T-helper 17 cell (primary cell): ENCODE measurements at regions not wholly inside any gene's neighbourhood (a gene's known extent, or its start where the extent isn't known, plus 50 kb on each side); places are given as distances from the start of the nearest gene placed in this dataset.

Experiments used
- ATAC-seq: fragments of 150-1000 bp; cut with Tn5 transposase; 2 replicates; pipeline ENCODE4 v1.10.0; 2021; ENCODE audit warnings: mild to moderate bottlenecking, moderate library complexity
- DNase-seq, 3 donors: peaks; one replicate each; pipeline versions ENCODE4 v3.0.0 to v3.0.0-alpha.2; 2020 to 2021
- H3K9me3 ChIP-seq: one replicate; pipeline ENCODE4 v1.7.0; 2013; ENCODE audit warnings: low read length, mild to moderate bottlenecking; ENCODE audit not compliant: control insufficient read depth, poor library complexity, severe bottlenecking
- H3K27ac Mint-ChIP-seq: one replicate; pipeline ENCODE4 v1.8.0; 2022; ENCODE audit warnings: mild to moderate bottlenecking, moderate library complexity, mixed read lengths
- H3K27me3 Mint-ChIP-seq: one replicate; pipeline ENCODE4 v1.8.0; 2022; ENCODE audit warnings: mixed read lengths
- H3K36me3 Mint-ChIP-seq: one replicate; pipeline ENCODE4 v1.8.0; 2022; ENCODE audit warnings: low read depth, mixed read lengths
- H3K4me1 Mint-ChIP-seq: one replicate; pipeline ENCODE4 v1.8.0; 2022; ENCODE audit warnings: mild to moderate bottlenecking, mixed read lengths
- H3K4me3 Mint-ChIP-seq: one replicate; pipeline ENCODE4 v1.8.0; 2022; ENCODE audit warnings: mild to moderate bottlenecking, moderate library complexity, mixed read lengths

DNA sequence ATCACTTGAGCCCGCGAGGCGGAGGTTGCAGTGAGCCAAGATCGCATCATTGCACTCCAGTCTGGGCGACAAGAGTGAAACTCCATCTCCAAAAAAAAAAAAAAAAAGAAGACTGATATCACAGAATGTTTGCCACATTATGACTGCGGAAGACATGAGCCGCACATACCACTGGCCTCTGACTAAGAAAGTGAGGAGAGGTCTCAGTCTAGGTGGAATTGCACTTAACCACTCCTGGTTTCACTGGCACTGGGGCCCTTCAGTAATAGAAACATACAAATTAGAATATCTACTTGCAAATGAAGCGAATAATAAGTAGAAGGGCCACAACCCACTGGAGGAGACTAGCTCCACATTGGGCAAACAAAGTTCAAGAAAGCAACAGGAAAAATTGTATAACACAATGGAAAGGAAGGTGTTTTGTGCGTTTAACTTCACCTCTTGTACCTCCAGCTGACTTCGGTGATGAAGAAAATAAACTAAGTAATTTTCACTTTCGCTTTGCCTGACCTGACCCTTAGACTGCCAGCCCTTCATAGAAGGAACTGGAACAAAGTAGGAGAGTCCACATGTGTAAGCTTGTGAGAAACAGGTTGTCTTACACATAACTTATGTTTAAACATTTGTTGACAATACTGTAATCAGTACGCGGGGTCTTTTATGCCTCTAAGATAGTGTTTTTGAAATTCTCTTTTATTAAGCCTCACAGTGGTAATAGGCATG is 147.5 kb upstream of the TSHZ2 start:
- no peak for ATAC-seq
- peaks cover 4% of the 10 kb centered on the region for H3K27me3 Mint-ChIP-seq
- H3K36me3 Mint-ChIP-seq, result no peaks in the 10 kb centered on the region
- H3K4me1 Mint-ChIP-seq, result peaks cover 2% of the 10 kb centered on the region
- no peaks in the 10 kb centered on the region for H3K9me3 ChIP-seq
- peak overlapping the region; percentile 37 for H3K4me3 Mint-ChIP-seq
- peak overlapping the region; percentile 70 for H3K27ac Mint-ChIP-seq
- DNase-seq, result no peak

DNA sequence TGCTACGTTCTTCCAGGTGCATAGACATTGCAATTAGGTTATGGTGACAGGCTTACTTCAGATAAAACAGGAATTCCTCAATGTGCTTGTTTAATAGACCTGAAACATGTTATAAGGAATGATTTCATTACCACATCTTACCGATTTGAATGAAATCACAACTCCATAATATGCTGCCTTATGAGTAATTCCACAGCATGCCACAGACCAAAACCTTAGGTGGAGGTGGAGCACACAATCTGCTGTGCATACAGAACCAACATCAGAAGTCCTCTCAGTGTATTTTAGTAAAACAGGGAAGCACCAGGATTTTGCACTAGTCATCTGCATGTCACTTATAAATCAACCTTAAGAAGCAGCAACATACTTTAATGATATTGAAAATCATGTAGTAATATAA is 148.9 kb upstream of the TSHZ2 start:
- H3K9me3 ChIP-seq, result no peaks in the 10 kb centered on the region
- no peak for DNase-seq
- H3K4me3 Mint-ChIP-seq, result no peak overlapping the region
- peaks cover 14% of the 10 kb centered on the region for H3K27me3 Mint-ChIP-seq
- H3K36me3 Mint-ChIP-seq, result no peaks in the 10 kb centered on the region
- H3K27ac Mint-ChIP-seq, result no peak overlapping the region
- no peak for ATAC-seq
- H3K4me1 Mint-ChIP-seq, result peaks cover 2% of the 10 kb centered on the region

GRCh38 chr20:52820641-52821292 is 151.4 kb upstream of the TSHZ2 start:
- peaks cover 20% of the 10 kb centered on the region for H3K27me3 Mint-ChIP-seq

DNA sequence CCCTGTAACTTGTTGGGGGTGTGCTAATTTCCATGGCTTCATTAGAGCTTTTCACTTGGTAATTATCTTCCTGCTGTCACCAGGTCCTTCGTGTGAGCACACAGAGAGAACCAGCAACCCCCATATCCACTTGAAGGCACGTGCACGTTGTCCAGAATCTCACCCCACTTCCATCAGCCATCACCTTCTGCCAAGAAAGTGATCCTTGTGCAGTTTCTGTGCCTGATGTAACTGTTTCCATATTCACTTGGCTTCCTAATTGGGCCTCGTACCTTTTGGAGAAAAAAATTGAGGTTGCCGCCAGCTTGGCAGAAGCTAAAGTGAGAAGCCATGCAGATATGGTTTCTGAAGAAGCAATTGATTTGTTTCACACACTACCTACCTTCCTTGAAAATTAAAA is 153.7 kb upstream of the TSHZ2 start:
- H3K4me3 Mint-ChIP-seq, result no peak overlapping the region
- no peak for ATAC-seq
- H3K27ac Mint-ChIP-seq, result no peak overlapping the region
- no peak for DNase-seq
- no peaks in the 10 kb centered on the region for H3K36me3 Mint-ChIP-seq
- no peaks in the 10 kb centered on the region for H3K4me1 Mint-ChIP-seq
- no peaks in the 10 kb centered on the region for H3K9me3 ChIP-seq
- H3K27me3 Mint-ChIP-seq, result peaks cover 25% of the 10 kb centered on the region

More at GRCh38 chr20:52820641-52821292, 151.4 kb upstream of the TSHZ2 start:
- H3K4me1 Mint-ChIP-seq, result peaks cover 2% of the 10 kb centered on the region
- no peaks in the 10 kb centered on the region for H3K9me3 ChIP-seq
- H3K36me3 Mint-ChIP-seq, result no peaks in the 10 kb centered on the region
- H3K4me3 Mint-ChIP-seq, result no peak overlapping the region
- ATAC-seq, result no peak
- H3K27ac Mint-ChIP-seq, result no peak overlapping the region
- no peak for DNase-seq

DNA sequence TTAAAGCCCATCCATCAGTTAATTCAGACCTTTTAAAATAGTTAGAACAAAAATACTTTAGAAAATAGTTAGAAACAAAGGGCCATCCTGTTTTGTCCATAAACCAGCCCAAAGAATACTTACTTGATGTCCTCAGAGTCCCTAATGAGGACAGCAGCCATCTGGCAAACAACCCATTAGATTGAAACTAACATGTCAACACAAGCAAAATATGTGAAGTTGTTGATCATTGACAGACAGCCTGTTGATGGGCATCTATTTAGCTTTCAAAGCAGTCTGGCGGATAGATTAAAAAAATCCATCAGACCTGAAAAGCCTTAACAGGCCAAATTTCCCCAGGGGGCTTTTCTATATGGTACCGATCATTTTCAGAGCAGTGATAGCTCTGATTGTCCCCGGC is 154.2 kb upstream of the TSHZ2 start:
- no peaks in the 10 kb centered on the region for H3K9me3 ChIP-seq
- H3K36me3 Mint-ChIP-seq, result no peaks in the 10 kb centered on the region
- no peak overlapping the region for H3K4me3 Mint-ChIP-seq
- DNase-seq, result no peak
- no peak overlapping the region for H3K27ac Mint-ChIP-seq
- no peaks in the 10 kb centered on the region for H3K4me1 Mint-ChIP-seq
- peaks cover 30% of the 10 kb centered on the region for H3K27me3 Mint-ChIP-seq
- ATAC-seq, result no peak

DNA sequence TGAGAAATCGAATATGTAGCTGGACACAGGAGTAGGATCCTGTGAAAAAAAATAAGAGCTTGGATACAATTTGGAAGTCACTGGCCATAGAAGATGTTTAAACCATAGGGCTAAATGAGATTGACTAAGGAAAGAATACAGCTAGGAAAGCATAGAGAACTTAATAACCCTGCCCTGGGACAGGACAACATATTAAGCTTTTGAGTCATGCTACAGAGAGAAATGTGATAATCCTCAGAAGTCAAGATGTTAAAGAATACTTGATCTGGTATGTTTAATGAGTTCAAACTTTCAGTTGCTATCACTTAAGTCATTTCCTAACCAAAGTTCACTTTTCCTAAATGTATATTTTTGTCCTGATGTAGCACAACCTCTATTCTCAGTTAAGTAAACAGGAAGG is 154.6 kb upstream of the TSHZ2 start:
- DNase-seq (no peak), ATAC-seq (no peak)
- H3K27ac Mint-ChIP-seq, result no peak overlapping the region
- H3K4me1 Mint-ChIP-seq, result no peaks in the 10 kb centered on the region
- peaks cover 35% of the 10 kb centered on the region for H3K27me3 Mint-ChIP-seq
- H3K4me3 Mint-ChIP-seq, result no peak overlapping the region
- no peaks in the 10 kb centered on the region for H3K36me3 Mint-ChIP-seq
- no peaks in the 10 kb centered on the region for H3K9me3 ChIP-seq

DNA sequence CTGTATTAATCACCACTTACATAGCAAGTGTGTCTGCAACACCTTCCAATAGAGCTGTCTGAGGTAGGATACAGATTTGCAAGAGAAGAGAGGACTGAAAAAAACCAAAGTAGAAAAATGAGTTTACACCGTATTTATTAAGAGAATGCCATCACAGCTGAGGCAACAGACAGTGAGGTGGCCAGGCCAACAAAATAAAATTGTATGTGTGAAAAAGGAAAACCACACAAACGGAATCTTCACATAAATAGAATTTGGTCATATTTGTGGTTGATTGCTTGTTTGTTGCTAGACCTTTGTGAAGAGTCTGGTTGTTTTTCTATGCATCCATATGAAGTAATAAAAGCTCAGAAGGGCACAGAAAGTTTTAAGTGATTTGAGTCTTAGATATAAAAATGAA is 157.8 kb upstream of the TSHZ2 start:
- H3K4me1 Mint-ChIP-seq, result no peaks in the 10 kb centered on the region

DNA sequence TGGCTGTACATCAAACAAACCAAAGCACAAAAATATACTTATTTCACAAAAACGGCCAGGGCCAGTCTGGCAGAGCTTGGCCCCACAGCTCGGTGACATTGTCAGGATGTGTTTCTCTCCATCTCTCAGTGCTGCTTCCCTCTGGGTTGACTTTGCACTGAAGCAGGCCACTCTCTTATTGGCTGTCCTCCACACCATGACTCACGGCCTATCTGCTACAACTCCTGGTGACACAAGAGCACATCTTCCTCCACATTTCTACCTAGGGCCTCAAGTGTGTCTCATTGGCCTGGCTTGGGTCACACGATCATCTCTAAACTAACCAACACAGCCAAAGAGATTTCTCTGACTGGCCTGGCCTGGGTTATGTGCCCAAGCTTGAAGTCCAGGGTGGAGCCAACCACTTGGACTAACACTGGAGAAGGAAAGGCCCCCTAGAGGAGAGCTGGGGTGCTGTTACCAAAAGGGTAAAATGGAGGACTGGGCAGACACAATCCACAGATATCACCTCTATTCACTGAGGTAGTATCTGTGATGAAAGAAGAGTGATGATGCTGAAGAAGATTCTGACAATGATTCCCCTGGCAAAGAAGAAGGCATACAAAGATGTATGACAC is 159.8 kb upstream of the TSHZ2 start:
- DNase-seq (no peak), ATAC-seq (no peak)
- H3K27ac Mint-ChIP-seq, result no peak overlapping the region
- no peaks in the 10 kb centered on the region for H3K4me1 Mint-ChIP-seq
- no peak overlapping the region for H3K4me3 Mint-ChIP-seq
- H3K27me3 Mint-ChIP-seq, result peaks cover 53% of the 10 kb centered on the region
- H3K36me3 Mint-ChIP-seq, result no peaks in the 10 kb centered on the region
- H3K9me3 ChIP-seq, result no peaks in the 10 kb centered on the region

More for the DNA sequence above, 157.8 kb upstream of the TSHZ2 start:
- no peak overlapping the region for H3K27ac Mint-ChIP-seq
- H3K9me3 ChIP-seq, result no peaks in the 10 kb centered on the region
- ATAC-seq (no peak), DNase-seq (no peak)
- H3K4me3 Mint-ChIP-seq, result no peak overlapping the region
- peaks cover 55% of the 10 kb centered on the region for H3K27me3 Mint-ChIP-seq
- H3K36me3 Mint-ChIP-seq, result no peaks in the 10 kb centered on the region

- Mint-ChIP-seq H3K36me3 (no peaks in the 10 kb centered on the region), H3K4me1 (no peaks in the 10 kb centered on the region), H3K27me3 (peaks cover 64% of the 10 kb centered on the region), H3K4me3 (no peak overlapping the region), H3K27ac (no peak overlapping the region)
- DNase-seq, result no peak
- H3K9me3 ChIP-seq, result no peaks in the 10 kb centered on the region
- ATAC-seq, result no peak
Measured at GRCh38 chr20:52809003-52809402, 163.2 kb upstream of the TSHZ2 start.

DNA sequence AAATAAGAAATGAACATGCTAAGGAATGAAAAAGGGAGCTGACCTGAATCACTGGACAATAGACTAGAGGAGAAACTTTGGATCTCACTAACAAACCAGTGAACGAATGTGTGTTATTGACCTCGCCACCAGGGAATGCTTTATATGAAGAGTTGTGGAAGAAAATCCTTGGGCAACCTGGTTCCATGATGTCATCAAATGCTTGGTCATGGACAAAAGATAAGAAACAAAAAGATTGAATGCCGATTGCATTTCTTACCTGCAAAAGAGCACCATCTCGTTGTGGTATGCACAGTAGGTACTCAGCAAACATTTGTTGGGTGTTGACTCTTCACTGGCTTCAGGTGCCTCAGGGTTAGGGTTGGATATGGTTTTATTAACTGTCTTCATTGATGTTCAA is 165.2 kb upstream of the TSHZ2 start:
- no peaks in the 10 kb centered on the region for H3K9me3 ChIP-seq
- H3K4me3 Mint-ChIP-seq, result no peak overlapping the region
- DNase-seq (no peak), ATAC-seq (no peak)
- no peak overlapping the region for H3K27ac Mint-ChIP-seq
- peaks cover 43% of the 10 kb centered on the region for H3K27me3 Mint-ChIP-seq
- H3K4me1 Mint-ChIP-seq, result no peaks in the 10 kb centered on the region
- no peaks in the 10 kb centered on the region for H3K36me3 Mint-ChIP-seq

DNA sequence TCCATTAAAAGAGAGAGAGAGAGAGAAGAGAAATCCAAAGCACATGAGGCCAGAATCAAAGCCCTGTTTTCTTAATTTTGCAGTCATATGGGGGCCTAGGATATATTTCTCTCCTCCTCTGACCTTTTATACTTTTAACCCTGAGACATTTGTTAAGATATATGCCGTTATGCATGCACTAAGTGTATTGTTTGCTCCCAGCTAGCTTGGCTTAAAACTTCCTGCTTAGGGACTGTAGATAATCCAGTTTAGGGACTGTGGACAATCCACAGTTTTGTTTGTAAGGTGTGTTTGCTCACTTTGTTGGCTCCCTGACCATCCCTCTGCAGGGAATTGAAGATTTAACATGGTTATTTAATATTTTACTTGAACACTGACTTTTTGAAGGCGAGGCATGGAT is 166.3 kb upstream of the TSHZ2 start:
- no peak for ATAC-seq
- H3K9me3 ChIP-seq, result no peaks in the 10 kb centered on the region
- no peak for DNase-seq
- Mint-ChIP-seq H3K4me1 (no peaks in the 10 kb centered on the region), H3K27me3 (peaks cover 33% of the 10 kb centered on the region), H3K36me3 (no peaks in the 10 kb centered on the region), H3K27ac (no peak overlapping the region), H3K4me3 (no peak overlapping the region)

DNA sequence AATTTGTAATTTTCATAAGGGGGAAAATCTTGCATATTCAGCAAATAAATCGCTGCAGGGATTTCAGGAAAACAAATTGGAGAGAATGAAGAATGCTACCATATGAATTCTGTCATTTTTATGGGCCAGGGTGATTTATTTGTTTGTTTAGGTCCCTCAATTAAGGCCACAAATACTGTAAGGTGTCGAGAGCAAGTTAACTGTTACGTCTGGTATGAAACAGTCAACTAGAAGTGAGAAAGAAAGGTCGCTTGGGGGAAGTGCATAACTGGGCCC is 166.9 kb upstream of the TSHZ2 start:
- H3K27me3 Mint-ChIP-seq, result peaks cover 26% of the 10 kb centered on the region

DNA sequence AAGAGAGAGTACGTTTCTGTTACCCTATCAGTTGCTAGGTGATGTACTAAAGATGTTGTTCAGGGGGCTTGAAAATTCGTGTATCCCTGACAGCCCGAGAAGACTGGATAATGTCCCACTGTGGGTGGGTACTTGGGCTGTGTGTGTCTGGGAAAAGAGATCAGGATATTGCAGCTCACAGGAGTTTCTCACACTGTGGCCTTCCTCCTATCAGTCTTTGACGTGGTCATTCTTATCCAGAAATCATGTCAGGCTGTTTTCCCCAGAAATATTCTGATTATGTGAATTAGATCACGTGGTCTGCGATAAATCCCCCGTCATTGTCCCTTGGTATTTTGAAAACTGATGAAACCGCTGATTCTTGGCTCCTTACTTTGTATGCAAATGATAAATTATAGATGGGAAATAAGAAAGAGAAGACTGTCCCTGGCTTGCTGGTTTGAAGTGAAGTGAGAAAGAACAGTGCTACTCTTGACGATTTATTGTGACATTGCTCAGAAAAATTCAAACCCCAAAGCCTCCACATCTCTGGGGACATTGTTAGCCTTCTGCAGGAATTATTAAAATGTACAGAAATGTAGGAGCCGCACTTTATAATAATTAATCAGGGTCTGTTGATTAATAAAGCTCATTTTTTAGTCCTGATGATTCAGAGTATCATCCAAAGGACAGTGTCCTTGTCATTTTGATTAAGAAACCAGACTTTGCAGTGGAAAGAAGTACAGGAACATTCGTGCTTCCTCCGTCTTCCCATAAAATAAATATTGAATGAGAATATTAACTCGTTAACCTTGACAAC is 167.5 kb upstream of the TSHZ2 start:
- no peak overlapping the region for H3K4me3 Mint-ChIP-seq
- H3K27ac Mint-ChIP-seq, result no peak overlapping the region
- peaks cover 25% of the 10 kb centered on the region for H3K27me3 Mint-ChIP-seq
- no peaks in the 10 kb centered on the region for H3K9me3 ChIP-seq
- DNase-seq (no peak), ATAC-seq (no peak)
- no peaks in the 10 kb centered on the region for H3K4me1 Mint-ChIP-seq
- no peaks in the 10 kb centered on the region for H3K36me3 Mint-ChIP-seq

More for the DNA sequence above, 166.9 kb upstream of the TSHZ2 start:
- H3K4me3 Mint-ChIP-seq, result no peak overlapping the region
- no peaks in the 10 kb centered on the region for H3K4me1 Mint-ChIP-seq
- H3K36me3 Mint-ChIP-seq, result no peaks in the 10 kb centered on the region
- no peak for ATAC-seq
- no peak overlapping the region for H3K27ac Mint-ChIP-seq
- no peaks in the 10 kb centered on the region for H3K9me3 ChIP-seq
- no peak for DNase-seq
